Central memory CD8-positive, alpha-beta T cell (primary cell): ENCODE measurements at regions not wholly inside any gene's neighbourhood (a gene's known extent, or its start where the extent isn't known, plus 50 kb on each side); places are given as distances from the start of the nearest gene placed in this dataset.

Source experiments
- ATAC-seq: fragments of 150-1000 bp; cut with Tn5 transposase; replicated peaks from 2 replicates; pipeline ENCODE4 v1.10.0; 2022; ENCODE audit warnings: mild to moderate bottlenecking, moderate FRiP score, moderate number of reproducible peaks; ENCODE audit not compliant: poor library complexity, severe bottlenecking; ENCODE audit errors: extremely low read depth
- DNase-seq, 2 donors: peaks; one replicate each; pipeline ENCODE4 v3.0.0; 2021; ENCODE audit warnings: low spot score in 2 of 2
- H3K27ac Mint-ChIP-seq: one replicate; pipeline ENCODE4 v1.8.0; 2022; ENCODE audit warnings: low read depth, mild to moderate bottlenecking, moderate library complexity, mixed read lengths
- H3K27me3 Mint-ChIP-seq: one replicate; pipeline ENCODE4 v1.8.0; 2022; ENCODE audit warnings: mixed read lengths
- H3K36me3 Mint-ChIP-seq: one replicate; pipeline ENCODE4 v1.8.0; 2022; ENCODE audit warnings: mild to moderate bottlenecking, moderate library complexity, mixed read lengths; ENCODE audit not compliant: insufficient read depth
- H3K4me1 Mint-ChIP-seq: one replicate; pipeline ENCODE4 v1.8.0; 2022; ENCODE audit warnings: mixed read lengths
- H3K4me3 Mint-ChIP-seq: one replicate; pipeline ENCODE4 v1.8.0; 2022; ENCODE audit warnings: mild to moderate bottlenecking, moderate library complexity, mixed read lengths
- H3K9me3 Mint-ChIP-seq: one replicate; pipeline ENCODE4 v1.8.0; 2022; ENCODE audit warnings: mixed read lengths

DNA sequence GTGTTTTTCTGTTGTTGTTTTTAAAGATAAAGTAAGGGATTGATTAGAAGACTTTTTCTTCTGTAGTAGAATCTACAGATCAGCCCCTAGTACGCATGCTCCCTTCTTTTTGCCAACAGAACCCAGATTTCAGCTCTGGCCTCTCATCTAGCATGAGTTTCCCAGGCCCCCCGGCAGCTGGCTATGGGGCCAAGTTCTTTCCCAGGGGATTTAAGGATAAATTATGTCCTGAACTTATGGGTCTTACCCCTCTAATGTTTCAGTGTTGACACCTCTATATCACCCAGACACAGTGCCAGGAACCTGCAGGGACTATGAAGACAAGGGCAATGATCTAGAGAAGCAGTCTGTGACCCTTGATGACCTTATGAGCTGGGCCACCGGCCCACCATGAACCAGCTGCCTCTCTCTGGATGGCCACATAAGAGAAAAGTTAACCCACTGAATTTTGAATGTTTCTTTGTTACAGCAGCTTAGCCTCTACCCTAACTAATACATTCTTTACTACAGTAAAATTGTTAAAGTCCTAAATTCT lies 150.5 kb downstream of the UNC5CL start:
- Mint-ChIP-seq H3K27me3 (peaks cover 47% of the 10 kb centered on the region), H3K4me1 (no peaks in the 10 kb centered on the region), H3K9me3 (no peaks in the 10 kb centered on the region), H3K4me3 (no peak overlapping the region), H3K36me3 (no peaks in the 10 kb centered on the region), H3K27ac (no peak overlapping the region)
- ATAC-seq (no peak), DNase-seq (no peak)

DNA sequence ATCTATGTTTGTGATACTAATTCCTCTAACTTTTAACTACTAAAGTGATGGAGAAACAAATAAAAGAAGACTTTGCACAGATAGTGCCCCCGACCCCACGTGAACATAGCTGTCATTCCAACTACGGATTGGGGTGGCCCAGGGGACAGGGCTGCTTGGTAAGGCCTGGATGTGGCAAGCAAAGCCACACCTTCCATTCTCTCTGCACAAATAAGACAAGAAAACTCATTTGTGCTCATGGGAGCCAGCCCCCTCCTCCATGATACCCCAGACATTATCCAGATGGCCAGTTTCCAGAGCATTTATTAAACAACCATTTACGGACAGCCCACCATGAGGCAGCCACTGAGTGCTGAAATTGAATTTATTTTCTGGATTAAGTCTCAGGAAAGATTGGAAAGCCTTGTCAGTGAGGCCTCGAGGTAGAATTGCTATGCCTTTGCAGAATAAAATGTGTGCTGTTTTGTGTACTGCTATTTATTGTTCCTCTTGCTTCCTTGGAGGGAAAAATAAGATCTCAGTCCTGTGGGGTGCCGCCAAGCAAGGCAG lies 151.2 kb downstream of the UNC5CL start:
- Mint-ChIP-seq H3K4me3 (no peak overlapping the region), H3K27me3 (peaks cover 43% of the 10 kb centered on the region), H3K36me3 (no peaks in the 10 kb centered on the region), H3K9me3 (no peaks in the 10 kb centered on the region), H3K27ac (no peak overlapping the region), H3K4me1 (no peaks in the 10 kb centered on the region)
- ATAC-seq (no peak), DNase-seq (no peak)

DNA sequence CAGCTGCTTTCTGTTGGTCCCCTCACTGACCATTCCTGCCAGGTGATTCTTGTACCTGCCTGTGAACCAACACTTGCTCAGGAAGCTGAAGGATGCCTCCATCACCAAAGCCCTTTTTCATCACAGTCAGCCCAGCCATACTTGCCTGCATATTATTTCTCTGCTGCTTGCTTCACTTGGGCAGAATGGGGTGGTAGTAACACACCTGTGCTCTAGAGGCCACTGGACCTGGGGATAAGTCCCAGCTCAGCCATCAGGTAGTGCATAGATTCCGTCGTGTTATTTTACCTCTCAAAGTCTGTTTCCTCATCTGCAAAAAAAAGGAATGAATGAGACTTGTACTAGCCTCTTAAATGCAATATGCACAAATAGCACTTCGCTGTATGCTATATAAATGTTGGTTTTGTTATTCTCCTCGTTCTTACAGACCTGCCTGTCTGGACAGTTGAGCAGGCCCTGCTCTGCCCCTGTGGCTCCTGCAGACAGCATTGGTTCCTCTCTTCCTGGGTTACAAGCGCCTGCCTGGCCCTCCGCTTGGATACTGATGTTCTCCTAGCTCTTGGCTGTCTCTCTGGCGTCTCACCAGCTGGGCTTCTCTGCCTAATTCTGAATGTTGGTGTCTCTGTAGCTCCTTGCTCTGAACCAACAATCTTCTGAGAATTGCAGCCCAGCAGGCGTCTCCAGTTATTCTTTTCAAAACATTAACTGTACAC lies 151.8 kb downstream of the UNC5CL start:
- no peak for DNase-seq
- H3K9me3 Mint-ChIP-seq = no peaks in the 10 kb centered on the region
- peaks cover 38% of the 10 kb centered on the region for H3K27me3 Mint-ChIP-seq
- no peak overlapping the region for H3K4me3 Mint-ChIP-seq
- no peak overlapping the region for H3K27ac Mint-ChIP-seq
- no peak for ATAC-seq
- H3K4me1 Mint-ChIP-seq = no peaks in the 10 kb centered on the region
- H3K36me3 Mint-ChIP-seq = no peaks in the 10 kb centered on the region

DNA sequence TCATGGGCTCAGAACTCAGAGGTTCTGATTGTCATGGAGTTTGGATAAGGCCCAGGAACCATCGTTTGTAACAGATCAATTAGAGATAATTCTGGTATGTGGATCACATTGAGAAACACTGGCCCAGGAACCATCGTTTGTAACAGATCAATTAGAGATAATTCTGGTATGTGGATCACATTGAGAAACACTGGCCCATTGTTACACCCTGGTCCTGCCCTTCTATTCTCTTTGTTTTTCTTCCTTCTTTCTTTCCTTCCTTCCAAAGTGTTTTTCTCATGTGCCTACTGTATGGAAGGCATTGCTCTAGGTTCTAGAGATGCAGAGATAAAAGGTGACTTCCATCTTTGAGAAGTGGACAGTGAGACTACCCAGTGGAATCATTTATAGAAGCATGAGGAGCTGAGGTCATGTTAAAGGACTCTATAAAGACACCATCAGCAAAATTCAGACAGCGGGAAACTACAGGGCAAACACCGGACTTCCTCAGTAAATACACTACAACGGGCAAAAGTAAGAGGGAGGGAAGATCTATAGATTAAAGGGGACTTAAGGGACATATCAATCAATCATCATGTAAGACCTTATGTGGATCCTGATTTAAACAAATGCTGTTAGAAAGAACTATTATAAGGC lies 153.8 kb downstream of the UNC5CL start:
- H3K4me3 Mint-ChIP-seq = no peak overlapping the region
- ATAC-seq (no peak), DNase-seq (no peak)
- peaks cover 28% of the 10 kb centered on the region for H3K27me3 Mint-ChIP-seq
- H3K27ac Mint-ChIP-seq = no peak overlapping the region
- no peaks in the 10 kb centered on the region for H3K4me1 Mint-ChIP-seq
- H3K36me3 Mint-ChIP-seq = no peaks in the 10 kb centered on the region
- no peaks in the 10 kb centered on the region for H3K9me3 Mint-ChIP-seq

DNA sequence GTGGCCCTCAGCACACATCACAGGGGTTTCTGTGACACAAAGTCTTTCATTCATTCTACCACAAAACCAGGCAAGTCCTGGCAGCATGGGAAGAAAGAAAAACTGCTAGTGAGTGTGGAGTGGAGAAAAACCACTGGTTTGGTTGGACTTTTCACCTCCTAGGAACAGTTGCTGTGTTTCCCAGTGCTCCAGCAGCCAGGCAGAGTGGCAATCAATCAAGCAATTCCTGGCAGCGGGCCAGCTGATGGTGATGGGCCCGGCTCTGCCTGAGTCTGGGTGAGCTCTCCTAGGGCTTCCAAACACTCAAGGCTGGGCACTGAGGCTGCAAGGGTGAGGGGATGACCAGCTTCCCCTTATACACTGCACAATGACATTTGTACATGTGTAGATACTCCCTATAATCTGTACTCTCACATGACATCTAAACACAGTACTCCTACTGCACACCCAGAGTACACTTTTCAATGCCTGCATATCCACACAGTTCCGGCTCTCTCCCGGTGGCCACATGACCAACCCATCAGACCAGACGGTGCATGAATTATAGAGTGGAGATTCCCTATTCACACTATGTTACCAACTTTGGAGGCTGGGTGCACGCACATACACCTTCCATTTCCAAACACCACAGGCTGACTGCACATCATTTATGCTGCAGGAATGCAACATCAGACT lies 156.6 kb downstream of the UNC5CL start:
- peaks cover 39% of the 10 kb centered on the region for H3K27me3 Mint-ChIP-seq
- H3K27ac Mint-ChIP-seq = no peak overlapping the region
- H3K4me3 Mint-ChIP-seq = no peak overlapping the region
- DNase-seq = no peak
- H3K36me3 Mint-ChIP-seq = no peaks in the 10 kb centered on the region
- H3K4me1 Mint-ChIP-seq = no peaks in the 10 kb centered on the region
- no peak for ATAC-seq
- H3K9me3 Mint-ChIP-seq = no peaks in the 10 kb centered on the region

DNA sequence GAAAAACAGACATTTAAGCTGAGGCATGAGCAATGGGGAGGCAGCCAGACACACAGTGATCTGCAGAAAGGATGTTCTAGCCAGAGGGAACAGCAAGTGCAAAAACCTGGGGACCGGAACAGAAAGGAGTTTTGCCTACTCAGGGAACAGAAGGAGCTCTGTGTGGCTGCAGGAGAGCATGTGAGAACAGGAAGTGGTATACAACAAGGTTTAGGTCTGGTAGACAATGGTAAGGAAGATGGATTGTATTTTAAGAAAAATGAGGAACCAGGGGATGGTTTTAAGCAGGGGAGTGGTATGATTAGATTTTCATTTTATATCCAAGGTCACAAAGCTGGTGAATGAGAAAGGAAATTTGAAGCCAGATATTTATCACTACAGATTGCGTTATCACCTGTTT lies 157.5 kb downstream of the UNC5CL start:
- H3K4me3 Mint-ChIP-seq = no peak overlapping the region
- H3K27me3 Mint-ChIP-seq = peaks cover 43% of the 10 kb centered on the region
- H3K36me3 Mint-ChIP-seq = no peaks in the 10 kb centered on the region
- no peak for DNase-seq
- H3K4me1 Mint-ChIP-seq = no peaks in the 10 kb centered on the region
- no peak for ATAC-seq
- H3K27ac Mint-ChIP-seq = no peak overlapping the region
- no peaks in the 10 kb centered on the region for H3K9me3 Mint-ChIP-seq

DNA sequence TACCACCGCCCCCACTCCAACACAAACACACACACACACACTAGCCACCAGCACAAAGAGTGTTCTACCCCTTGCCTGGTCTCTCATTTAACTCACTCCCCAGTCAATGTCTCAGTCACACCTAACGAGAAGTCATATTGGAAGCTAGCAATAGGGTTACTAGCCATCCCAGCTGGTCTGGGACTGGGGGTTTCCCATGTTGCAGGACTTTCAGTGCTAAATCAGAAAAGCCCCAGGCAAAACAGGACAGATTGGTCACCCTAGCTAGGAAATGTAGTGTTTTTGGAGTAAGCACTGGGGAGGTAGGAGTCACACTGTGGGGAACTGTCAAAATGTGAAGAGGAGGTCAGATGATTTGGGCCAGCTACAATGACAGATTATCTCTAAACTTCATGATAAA lies 158.1 kb downstream of the UNC5CL start:
- no peaks in the 10 kb centered on the region for H3K9me3 Mint-ChIP-seq
- H3K4me3 Mint-ChIP-seq = no peak overlapping the region
- H3K27ac Mint-ChIP-seq = no peak overlapping the region
- H3K4me1 Mint-ChIP-seq = no peaks in the 10 kb centered on the region
- H3K36me3 Mint-ChIP-seq = no peaks in the 10 kb centered on the region
- ATAC-seq = no peak
- no peak for DNase-seq
- peaks cover 43% of the 10 kb centered on the region for H3K27me3 Mint-ChIP-seq

DNA sequence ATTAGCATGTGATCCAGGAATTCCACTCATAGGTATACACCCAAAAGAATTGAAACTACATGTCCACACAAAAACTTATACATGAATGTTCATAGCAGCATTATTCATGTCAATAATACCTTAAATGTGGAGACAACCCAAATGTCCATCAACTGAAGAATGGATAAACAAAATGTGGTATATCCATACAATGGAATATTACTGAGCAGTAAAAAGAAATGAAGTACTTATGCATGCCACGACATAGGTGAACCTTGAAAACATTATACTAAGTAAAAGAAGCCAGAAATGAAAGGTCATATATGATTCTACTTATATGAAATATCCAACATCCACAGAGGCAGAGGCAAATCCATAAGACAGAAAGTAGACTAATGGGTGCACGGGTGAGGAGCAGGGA lies 159.9 kb downstream of the UNC5CL start:
- no peak for ATAC-seq

DNA sequence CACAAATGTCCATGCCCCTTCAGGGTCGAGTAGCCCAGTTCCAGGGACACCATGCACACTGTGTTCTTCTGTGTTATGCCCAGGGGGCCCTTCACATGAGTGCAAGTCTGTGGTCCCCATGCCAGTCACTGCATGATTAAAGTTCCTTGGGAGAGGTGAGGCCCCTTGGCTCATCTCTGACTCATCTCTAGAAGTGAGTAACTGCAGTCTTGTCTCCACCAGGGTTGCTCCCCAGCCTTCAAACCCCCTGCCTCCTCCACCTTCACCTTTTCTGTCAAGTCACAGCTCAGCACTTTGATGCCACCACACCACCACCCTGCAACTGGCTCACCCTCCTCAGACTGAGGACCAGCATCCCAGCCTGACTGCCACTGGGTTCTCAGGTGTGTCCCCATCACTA lies 161.7 kb downstream of the UNC5CL start:
- H3K27ac Mint-ChIP-seq = no peak overlapping the region
- no peaks in the 10 kb centered on the region for H3K9me3 Mint-ChIP-seq

More for the DNA sequence above, 159.9 kb downstream of the UNC5CL start:
- no peak for DNase-seq
- no peak overlapping the region for H3K27ac Mint-ChIP-seq
- no peaks in the 10 kb centered on the region for H3K4me1 Mint-ChIP-seq
- H3K36me3 Mint-ChIP-seq = no peaks in the 10 kb centered on the region
- no peak overlapping the region for H3K4me3 Mint-ChIP-seq
- H3K27me3 Mint-ChIP-seq = peaks cover 53% of the 10 kb centered on the region
- no peaks in the 10 kb centered on the region for H3K9me3 Mint-ChIP-seq

DNA sequence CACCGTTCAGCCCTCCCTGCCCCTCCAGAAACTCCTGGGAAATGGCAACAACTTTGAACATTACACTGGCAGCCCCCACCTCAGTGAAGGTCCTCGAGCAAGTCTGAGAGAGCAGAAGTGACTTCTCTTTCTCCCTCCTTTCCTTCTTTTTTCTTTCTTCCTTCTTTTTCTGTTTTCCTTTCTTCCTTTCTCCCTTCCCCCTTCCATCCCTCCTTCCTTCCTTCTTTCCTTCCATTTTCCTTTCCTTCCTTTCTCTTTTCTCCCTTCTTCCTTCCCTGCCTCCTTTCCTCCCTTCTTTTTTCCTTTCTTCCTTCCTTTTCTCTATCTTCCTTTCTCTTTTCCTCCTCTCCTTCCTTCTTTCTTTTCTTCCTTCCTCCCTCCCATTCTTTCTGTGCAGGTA lies 162.7 kb downstream of the UNC5CL start:
- ATAC-seq = no peak
- Mint-ChIP-seq H3K4me3 (no peak overlapping the region), H3K4me1 (no peaks in the 10 kb centered on the region), H3K27me3 (peaks cover 79% of the 10 kb centered on the region), H3K27ac (no peak overlapping the region), H3K9me3 (no peaks in the 10 kb centered on the region), H3K36me3 (no peaks in the 10 kb centered on the region)
- no peak for DNase-seq

More for the DNA sequence above, 161.7 kb downstream of the UNC5CL start:
- Mint-ChIP-seq H3K4me3 (no peak overlapping the region), H3K27me3 (peaks cover 71% of the 10 kb centered on the region), H3K36me3 (no peaks in the 10 kb centered on the region), H3K4me1 (no peaks in the 10 kb centered on the region)
- ATAC-seq (no peak), DNase-seq (no peak)

DNA sequence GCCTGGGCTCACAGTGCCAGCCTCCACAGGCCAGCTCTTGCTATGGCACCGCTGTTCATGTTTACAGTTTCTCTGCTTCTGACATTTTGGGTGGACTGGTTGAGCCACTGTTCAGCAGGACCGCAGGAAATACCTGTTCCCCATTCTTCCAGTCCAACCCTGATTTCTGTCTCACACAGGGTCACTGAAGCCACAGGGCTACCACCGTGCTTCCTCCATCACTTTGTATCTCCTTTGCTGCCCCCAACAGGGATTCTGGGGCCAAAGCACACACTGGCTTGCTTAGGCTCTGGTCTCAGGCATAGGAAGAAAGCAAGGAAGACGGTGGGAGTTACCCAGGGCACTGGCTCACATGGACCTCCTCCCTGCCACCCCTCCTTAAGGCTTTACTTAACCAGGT lies 164.5 kb downstream of the UNC5CL start:
- ATAC-seq (no peak), DNase-seq (no peak)
- Mint-ChIP-seq H3K27ac (no peak overlapping the region), H3K4me1 (no peaks in the 10 kb centered on the region), H3K27me3 (peaks cover 67% of the 10 kb centered on the region), H3K4me3 (no peak overlapping the region), H3K9me3 (no peaks in the 10 kb centered on the region), H3K36me3 (no peaks in the 10 kb centered on the region)

DNA sequence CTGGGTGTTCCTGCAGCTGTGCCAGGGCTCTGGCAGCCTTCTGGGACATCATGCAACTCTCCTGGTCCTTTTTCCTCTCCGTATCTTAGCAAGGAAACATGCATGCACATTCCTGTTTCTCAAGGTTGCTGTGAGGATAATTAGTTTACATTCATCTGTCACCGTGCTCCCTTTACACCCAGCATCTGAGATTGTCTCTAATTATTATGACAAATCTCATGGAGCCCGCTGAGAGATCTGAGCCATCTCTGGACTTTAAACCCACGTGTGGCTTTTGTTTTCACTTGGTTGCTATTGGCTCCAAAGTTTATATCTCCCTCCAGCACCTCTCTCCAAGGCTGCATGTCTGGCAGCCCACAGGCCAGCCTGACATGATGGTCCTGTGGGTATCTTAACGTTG lies 167.6 kb downstream of the UNC5CL start:
- DNase-seq (no peak), ATAC-seq (no peak)
- Mint-ChIP-seq H3K27me3 (peaks cover 52% of the 10 kb centered on the region), H3K36me3 (no peaks in the 10 kb centered on the region), H3K9me3 (no peaks in the 10 kb centered on the region), H3K4me1 (no peaks in the 10 kb centered on the region), H3K4me3 (no peak overlapping the region), H3K27ac (no peak overlapping the region)
